Osteocyte (in vitro differentiated cells): ENCODE measurements at regions not wholly inside any gene's neighbourhood (a gene's known extent, or its start where the extent isn't known, plus 50 kb on each side); places are given as distances from the start of the nearest gene placed in this dataset.

ENCODE experiments used
- DNase-seq: peaks from one replicate; pipeline ENCODE4 v3.0.0; 2021; ENCODE audit warnings: mixed read lengths; ENCODE audit not compliant: unreplicated experiment; ENCODE audit errors: extremely low spot score
- H3K27ac Mint-ChIP-seq: one replicate; pipeline ENCODE4 v1.8.0; 2021; ENCODE audit warnings: mild to moderate bottlenecking, mixed read lengths; ENCODE audit not compliant: unreplicated experiment
- H3K27me3 Mint-ChIP-seq: one replicate; pipeline ENCODE4 v1.8.0; 2021; ENCODE audit warnings: mixed read lengths; ENCODE audit not compliant: unreplicated experiment
- H3K36me3 Mint-ChIP-seq: one replicate; pipeline ENCODE4 v1.8.0; 2021; ENCODE audit warnings: mixed read lengths; ENCODE audit not compliant: unreplicated experiment
- H3K4me1 Mint-ChIP-seq: one replicate; pipeline ENCODE4 v1.8.0; 2021; ENCODE audit warnings: mixed read lengths; ENCODE audit not compliant: unreplicated experiment
- H3K4me3 Mint-ChIP-seq: one replicate; pipeline ENCODE4 v1.8.0; 2021; ENCODE audit warnings: mild to moderate bottlenecking, moderate library complexity, mixed read lengths; ENCODE audit not compliant: unreplicated experiment
- H3K9me3 Mint-ChIP-seq: one replicate; pipeline ENCODE4 v1.8.0; 2021; ENCODE audit warnings: mixed read lengths; ENCODE audit not compliant: unreplicated experiment
- TF ChIP-seq, protein P1 (sequence below): fragments of 200-600 bp; sonication (generic); IDR thresholded peaks from 2 replicates; pipeline ENCODE4 v1.5.0; 2021; ENCODE audit warnings: antibody characterized with exemption, mild to moderate bottlenecking, moderate library complexity

DNA sequence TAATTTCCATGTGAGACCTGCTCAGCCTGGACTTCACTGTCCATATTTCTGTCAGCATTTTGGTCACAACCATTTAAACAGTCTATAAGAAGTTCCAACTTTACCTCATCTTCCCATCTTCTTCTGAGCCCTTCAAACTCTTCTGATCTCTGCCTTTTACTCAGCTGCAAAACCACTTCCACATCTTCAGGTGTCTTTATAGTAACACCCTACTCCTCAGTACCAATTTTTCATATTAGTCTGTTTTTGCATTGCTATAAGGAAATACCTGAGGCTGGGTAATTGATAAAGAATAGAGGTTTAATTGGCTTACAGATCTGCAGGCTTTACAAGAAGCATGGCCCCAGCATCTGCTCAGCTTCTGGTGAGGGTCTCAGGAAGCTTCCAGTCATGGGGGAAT is 1648.9 kb upstream of the SLC10A2 start:
- no peaks in the 10 kb centered on the region for H3K9me3 Mint-ChIP-seq
- no peak overlapping the region for H3K27ac Mint-ChIP-seq
- TF ChIP-seq, protein P1, sequence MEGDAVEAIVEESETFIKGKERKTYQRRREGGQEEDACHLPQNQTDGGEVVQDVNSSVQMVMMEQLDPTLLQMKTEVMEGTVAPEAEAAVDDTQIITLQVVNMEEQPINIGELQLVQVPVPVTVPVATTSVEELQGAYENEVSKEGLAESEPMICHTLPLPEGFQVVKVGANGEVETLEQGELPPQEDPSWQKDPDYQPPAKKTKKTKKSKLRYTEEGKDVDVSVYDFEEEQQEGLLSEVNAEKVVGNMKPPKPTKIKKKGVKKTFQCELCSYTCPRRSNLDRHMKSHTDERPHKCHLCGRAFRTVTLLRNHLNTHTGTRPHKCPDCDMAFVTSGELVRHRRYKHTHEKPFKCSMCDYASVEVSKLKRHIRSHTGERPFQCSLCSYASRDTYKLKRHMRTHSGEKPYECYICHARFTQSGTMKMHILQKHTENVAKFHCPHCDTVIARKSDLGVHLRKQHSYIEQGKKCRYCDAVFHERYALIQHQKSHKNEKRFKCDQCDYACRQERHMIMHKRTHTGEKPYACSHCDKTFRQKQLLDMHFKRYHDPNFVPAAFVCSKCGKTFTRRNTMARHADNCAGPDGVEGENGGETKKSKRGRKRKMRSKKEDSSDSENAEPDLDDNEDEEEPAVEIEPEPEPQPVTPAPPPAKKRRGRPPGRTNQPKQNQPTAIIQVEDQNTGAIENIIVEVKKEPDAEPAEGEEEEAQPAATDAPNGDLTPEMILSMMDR, result no peak
- no peak for DNase-seq
- H3K27me3 Mint-ChIP-seq, result no peaks in the 10 kb centered on the region
- no peak overlapping the region for H3K4me3 Mint-ChIP-seq
- no peaks in the 10 kb centered on the region for H3K36me3 Mint-ChIP-seq
- H3K4me1 Mint-ChIP-seq, result no peaks in the 10 kb centered on the region

DNA sequence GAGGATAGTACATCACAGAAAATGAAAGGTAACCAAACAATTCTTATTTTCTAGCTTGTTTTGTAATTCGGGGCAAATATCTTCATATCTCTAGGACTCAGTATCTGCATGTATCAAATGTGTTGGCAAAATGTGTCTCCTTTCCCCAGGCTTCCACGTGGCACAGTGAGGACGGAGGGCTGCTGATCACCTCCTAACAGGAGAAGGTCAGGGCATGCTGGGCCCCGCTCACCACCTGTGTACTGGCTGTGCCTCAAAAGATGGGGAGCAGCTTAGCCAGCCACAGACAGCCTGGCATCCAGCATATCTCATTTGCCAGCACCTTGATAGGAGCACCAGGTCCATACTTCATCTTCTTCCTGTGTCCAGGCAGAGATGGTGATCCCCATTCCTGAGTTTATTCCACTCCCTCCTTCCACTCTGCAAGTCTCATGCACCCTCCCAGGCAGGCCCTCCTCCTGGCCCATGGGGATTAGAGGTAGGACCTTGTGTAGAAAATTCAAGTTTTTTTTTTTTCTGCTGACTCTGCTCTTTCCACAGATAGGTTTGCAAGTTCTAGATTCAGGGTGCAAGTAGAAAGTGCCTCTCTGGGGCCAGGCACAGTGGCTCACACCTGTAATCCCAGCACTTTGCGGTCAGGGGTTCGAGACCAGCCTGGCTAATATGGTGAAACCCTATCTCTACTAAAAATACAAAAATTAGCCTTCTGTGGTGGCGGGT is 1639.0 kb upstream of the SLC10A2 start:
- H3K36me3 Mint-ChIP-seq, result no peaks in the 10 kb centered on the region
- no peak overlapping the region for H3K27ac Mint-ChIP-seq
- H3K4me3 Mint-ChIP-seq, result no peak overlapping the region
- no peaks in the 10 kb centered on the region for H3K27me3 Mint-ChIP-seq
- no peaks in the 10 kb centered on the region for H3K9me3 Mint-ChIP-seq
- no peak for DNase-seq
- TF ChIP-seq, protein P1, result no peak
- no peaks in the 10 kb centered on the region for H3K4me1 Mint-ChIP-seq

GRCh38 chr13:104701591-104701990 is 1635.4 kb upstream of the SLC10A2 start:
- no peaks in the 10 kb centered on the region for H3K4me1 Mint-ChIP-seq
- H3K36me3 Mint-ChIP-seq, result no peaks in the 10 kb centered on the region
- no peak overlapping the region for H3K4me3 Mint-ChIP-seq
- no peak for DNase-seq
- no peaks in the 10 kb centered on the region for H3K27me3 Mint-ChIP-seq
- TF ChIP-seq, protein P1, result no peak
- H3K9me3 Mint-ChIP-seq, result no peaks in the 10 kb centered on the region
- no peak overlapping the region for H3K27ac Mint-ChIP-seq

GRCh38 chr13:104694397-104694796 is 1628.2 kb upstream of the SLC10A2 start:
- no peaks in the 10 kb centered on the region for H3K9me3 Mint-ChIP-seq
- no peaks in the 10 kb centered on the region for H3K36me3 Mint-ChIP-seq
- H3K4me3 Mint-ChIP-seq, result no peak overlapping the region
- H3K4me1 Mint-ChIP-seq, result peaks cover 3% of the 10 kb centered on the region
- DNase-seq, result no peak
- no peaks in the 10 kb centered on the region for H3K27me3 Mint-ChIP-seq
- TF ChIP-seq, protein P1, result no peak
- no peak overlapping the region for H3K27ac Mint-ChIP-seq

DNA sequence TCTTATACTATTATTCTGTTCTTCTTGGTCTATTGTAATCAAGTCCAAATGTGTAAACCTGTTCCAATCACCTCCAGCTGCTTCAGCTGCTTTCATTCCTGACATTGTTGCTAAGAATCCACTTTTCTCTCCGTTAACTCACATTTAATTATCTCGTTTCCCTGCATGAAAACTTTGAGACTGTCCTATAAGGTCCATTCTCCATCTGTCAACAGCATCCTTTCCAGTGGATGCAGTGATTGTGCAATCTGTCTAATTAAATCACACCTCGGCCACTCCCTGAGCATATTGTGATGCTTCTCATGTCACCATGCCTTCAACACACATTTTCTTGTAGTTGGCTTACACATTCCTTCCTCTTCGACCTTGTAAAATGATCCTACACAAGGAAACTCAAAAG is 1626.9 kb upstream of the SLC10A2 start:
- Mint-ChIP-seq H3K36me3 (no peaks in the 10 kb centered on the region), H3K4me3 (no peak overlapping the region), H3K27me3 (no peaks in the 10 kb centered on the region), H3K9me3 (no peaks in the 10 kb centered on the region), H3K27ac (no peak overlapping the region), H3K4me1 (peaks cover 3% of the 10 kb centered on the region)
- DNase-seq, result no peak
- TF ChIP-seq, protein P1, result no peak
